Heart left ventricle (tissue), 16 donors: ENCODE measurements at regions not wholly inside any gene's neighbourhood (a gene's known extent, or its start where the extent isn't known, plus 50 kb on each side); places are given as distances from the start of the nearest gene placed in this dataset.

ENCODE experiments used
- ATAC-seq, 4 donors: fragments of 200-7000 bp; cut with Tn5 transposase; one replicate each; pipeline ENCODE4 v1.9.1; 2020 to 2022; ENCODE audit warnings: moderate library complexity in 4 of 4, mild to moderate bottlenecking in 3 of 4, moderate number of reproducible peaks in 1 of 4
- DNase-seq, 5 donors: peaks; one replicate each; pipeline ENCODE4 v3.0.0-alpha.2; 2020
- H3K27ac ChIP-seq, 12 donors: fragments of 200-600 bp; sonication (generic) in 4 of 12; one replicate each; pipeline versions ENCODE4 v1.5.0 to v1.8.0; 2016 to 2022; ENCODE audit warnings: mild to moderate bottlenecking in 2 of 12
- H3K27me3 ChIP-seq, 9 donors: fragments of 200-600 bp; sonication (generic) in 2 of 9; one replicate each; pipeline versions ENCODE4 v1.5.1 to v1.8.0; 2016 to 2022; ENCODE audit warnings: mild to moderate bottlenecking in 3 of 9
- H3K36me3 ChIP-seq, 9 donors: fragments of 200-600 bp; sonication (generic) in 2 of 9; one replicate each; pipeline versions ENCODE4 v1.5.0 to v1.8.0; 2018 to 2022; ENCODE audit warnings: mild to moderate bottlenecking in 2 of 9
- H3K4me1 ChIP-seq, 12 donors: fragments of 200-600 bp; sonication (generic) in 4 of 12; one replicate each; pipeline versions ENCODE4 v1.5.0 to v1.8.0; 2016 to 2022; ENCODE audit warnings: mild to moderate bottlenecking in 3 of 12
- H3K4me3 ChIP-seq, 12 donors: fragments of 200-600 bp; sonication (generic) in 4 of 12; one replicate each; pipeline versions ENCODE4 v1.5.0 to v1.8.0; 2017 to 2022; ENCODE audit warnings: mild to moderate bottlenecking in 9 of 12, moderate library complexity in 4 of 12
- H3K9me3 ChIP-seq, 12 donors: fragments of 200-600 bp; sonication (generic) in 4 of 12; one replicate each; pipeline versions ENCODE4 v1.5.0 to v1.8.0; 2016 to 2022; ENCODE audit warnings: mild to moderate bottlenecking in 1 of 12
- CTCF ChIP-seq, 12 donors: fragments of 200-600 bp; sonication (generic) in 4 of 12; IDR thresholded peaks; one replicate each; pipeline versions ENCODE4 v1.5.0 to v1.8.0; 2018 to 2022; ENCODE audit warnings: antibody characterized with exemption in 12 of 12, mild to moderate bottlenecking in 5 of 12
- POLR2A ChIP-seq, 2 donors: fragments of 450-650 bp; IDR thresholded peaks; one replicate each; pipeline ENCODE4 v1.6.1; 2017; ENCODE audit warnings: antibody characterized with exemption in 2 of 2, mild to moderate bottlenecking in 2 of 2, moderate library complexity in 2 of 2
- WGBS, 4 donors: extraction: QIAGEN DNeasy Blood & Tissue Kit in 2 of 4; methylation state at CpG; one replicate each; pipeline versions ENCODE4 v1.1.5 to v1.1.7; 2013 to 2018; 5-methylcytosine and 5-hydroxymethylcytosine counted together
- intact Hi-C, 10 donors: fragments of 100-400 bp; cut with DNase I; formaldehyde crosslinking; loops; one replicate each; pipeline versions ENCODE4 v1.11.1 to v1.14.2; 2022
- donor health status: ischemic (EF 13 %, LVEDD 7.1; RV severe dilation, severe dysfunction).
- donor health status: healthy with polysubstance abuse.
- donor health status: DM: no; HTN: yes; CAD: no.
- donor health status: DM: no; HTN: no; CAD: no.
- donor health status: ischemic (EF 25% LVEDD 6.9; RV normal size, moderate dysfunction).
- donor health status: ischemic (EF 25% LVEDD 5.7; RV mildly dilated, moderate dysfunction).
- donor health status: healthy.
- donor health status: DM: yes; HTN: yes; CAD: no.
- donor health status: ischemic (EF 35%, LVEDD 5.7; RV mildly dilated, moderate dysfunction).
- donor health status: nonischemic (EF 11% LVEDD 7.7; RV severe dilation, severe dysfunction).
- donor health status: DM: yes; HTN: yes; CAD: no.
- donor health status: PGD.
- donor health status: ischemic (EF 29% LVEDD 5.4; RV normal size, mild dysfunction).
- donor health status: nonischemic (EF 23%, LVEDD 6.1; RV moderate dilation, normal function).

GRCh38 chr12:115683240-115683780 lies 594.2 kb downstream of the MED13L start:
- intact Hi-C loops: no loop called here

GRCh38 chr12:115680967-115681366 lies 596.5 kb downstream of the MED13L start:
- no peak for ATAC-seq
- H3K36me3 ChIP-seq: no peaks in the 10 kb centered on the region

More at GRCh38 chr12:115683240-115683780, 594.2 kb downstream of the MED13L start:
- Histone ChIP-seq H3K27ac (no peak overlapping the region), H3K36me3 (no peaks in the 10 kb centered on the region), H3K4me3 (no peak overlapping the region), H3K27me3 (peaks cover 0 to 6% (median 0%) of the 10 kb centered on the region in 9 donors), H3K4me1 (no peaks in the 10 kb centered on the region), H3K9me3 (peaks cover 0 to 7% (median 0%) of the 10 kb centered on the region in 12 donors)
- TF ChIP-seq CTCF (IDR thresholded peaks at IDR 0.05): no peak
- TF ChIP-seq POLR2A (IDR thresholded peaks at IDR 0.05): no peak
- WGBS, 4 donors: 57 to 65% (median 63%) methylated on average over 4 to 5 of the region's 5 CpGs
- ATAC-seq (no peak), DNase-seq (no peak)

GRCh38 chr12:115672506-115673080 lies 604.9 kb downstream of the MED13L start:
- Histone ChIP-seq H3K4me3 (no peak overlapping the region), H3K36me3 (no peaks in the 10 kb centered on the region), H3K27me3 (peaks cover 0 to 3% (median 0%) of the 10 kb centered on the region in 9 donors), H3K27ac (no peak overlapping the region), H3K4me1 (no peaks in the 10 kb centered on the region), H3K9me3 (peaks cover 0 to 7% (median 0%) of the 10 kb centered on the region in 12 donors)
- no peak for ATAC-seq
- no peak for TF ChIP-seq CTCF (IDR thresholded peaks at IDR 0.05)
- no peak for TF ChIP-seq POLR2A (IDR thresholded peaks at IDR 0.05)
- DNase-seq: no peak
- intact Hi-C loops: no loop called here
- WGBS, 4 donors: 87 to 94% (median 89%) methylated on average over 11 of the region's 11 CpGs

More at GRCh38 chr12:115680967-115681366, 596.5 kb downstream of the MED13L start:
- no peaks in the 10 kb centered on the region for H3K4me1 ChIP-seq
- intact Hi-C loops: no loop called here
- H3K27me3 ChIP-seq: peaks cover 0 to 6% (median 0%) of the 10 kb centered on the region in 9 donors
- peaks cover 0 to 13% (median 0%) of the 10 kb centered on the region in 12 donors for H3K9me3 ChIP-seq
- 93 to 100% (median 96%) methylated on average over 1 of the region's 1 CpG for WGBS, 4 donors
- no peak overlapping the region for H3K4me3 ChIP-seq
- no peak overlapping the region for H3K27ac ChIP-seq
- no peak for DNase-seq
- no peak for TF ChIP-seq CTCF (IDR thresholded peaks at IDR 0.05)
- TF ChIP-seq POLR2A (IDR thresholded peaks at IDR 0.05): no peak

DNA sequence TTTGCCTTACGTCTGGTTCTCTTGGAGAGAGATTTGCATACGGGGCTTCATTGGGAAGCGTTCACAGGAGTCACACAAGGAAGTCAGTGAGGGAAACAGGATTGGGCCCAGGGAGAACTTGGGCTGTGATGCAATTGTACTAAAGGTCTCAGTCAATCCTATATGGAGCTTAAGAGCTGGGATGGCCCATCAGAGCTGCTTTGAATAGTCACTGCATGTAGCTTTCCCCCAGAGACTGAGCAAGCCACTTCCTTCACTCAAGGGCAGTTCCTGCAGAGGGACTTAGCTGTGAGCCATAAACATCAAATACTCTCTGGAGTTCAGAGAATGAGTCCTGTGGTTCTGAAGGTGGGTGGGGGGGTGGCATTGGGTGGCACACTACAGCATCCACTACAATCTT lies 605.4 kb downstream of the MED13L start:
- peaks cover 0 to 7% (median 0%) of the 10 kb centered on the region in 12 donors for H3K9me3 ChIP-seq
- no peak for DNase-seq
- no peaks in the 10 kb centered on the region for H3K4me1 ChIP-seq
- TF ChIP-seq POLR2A (IDR thresholded peaks at IDR 0.05) (no peak), CTCF (IDR thresholded peaks at IDR 0.05) (no peak)
- intact Hi-C loops: no loop called here
- peaks cover 0 to 4% (median 0%) of the 10 kb centered on the region in 9 donors for H3K27me3 ChIP-seq
- 66 to 79% (median 73%) methylated on average over 3 of the region's 3 CpGs for WGBS, 4 donors
- no peaks in the 10 kb centered on the region for H3K36me3 ChIP-seq
- H3K27ac ChIP-seq: no peak overlapping the region
- H3K4me3 ChIP-seq: no peak overlapping the region
- no peak for ATAC-seq
